MM.1S (cell line): ENCODE measurements at regions not wholly inside any gene's neighbourhood (a gene's known extent, or its start where the extent isn't known, plus 50 kb on each side); places are given as distances from the start of the nearest gene placed in this dataset.

Experiments used
- EZH2 ChIP-seq: fragments of 300-600 bp; sonication (generic); optimal IDR thresholded peaks from 2 replicates; pipeline ENCODE3; 2017; ENCODE audit warnings: low read depth, mild to moderate bottlenecking, antibody characterized with exemption, low read length, mixed read lengths
- TF ChIP-seq, protein P1 (sequence below): fragments of 300-600 bp; sonication (generic); IDR thresholded peaks from 2 replicates; pipeline ENCODE4 v1.5.1; 2016; ENCODE audit warnings: antibody characterized with exemption, low read length, mixed read lengths

DNA sequence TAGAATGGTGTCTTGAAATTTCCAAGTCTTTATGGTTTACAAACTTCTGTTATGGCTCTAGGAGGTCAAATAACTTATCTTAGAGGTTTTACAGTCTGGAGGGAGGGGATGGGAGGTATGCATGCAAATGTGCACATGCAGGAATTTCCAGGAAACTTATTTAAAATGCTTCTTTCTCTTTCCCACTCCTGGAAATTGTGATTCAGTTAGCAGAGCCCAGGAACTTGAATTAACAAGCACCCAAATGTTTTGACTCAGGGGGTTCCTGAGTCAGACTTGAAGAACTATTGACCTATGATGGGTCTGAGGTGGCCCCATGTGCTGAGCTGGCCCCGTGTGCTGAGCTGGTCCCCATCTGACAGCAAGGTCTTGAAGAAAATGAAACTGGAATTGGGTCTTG, 669.4 kb downstream of the INHBA start:
- TF ChIP-seq, protein P1, sequence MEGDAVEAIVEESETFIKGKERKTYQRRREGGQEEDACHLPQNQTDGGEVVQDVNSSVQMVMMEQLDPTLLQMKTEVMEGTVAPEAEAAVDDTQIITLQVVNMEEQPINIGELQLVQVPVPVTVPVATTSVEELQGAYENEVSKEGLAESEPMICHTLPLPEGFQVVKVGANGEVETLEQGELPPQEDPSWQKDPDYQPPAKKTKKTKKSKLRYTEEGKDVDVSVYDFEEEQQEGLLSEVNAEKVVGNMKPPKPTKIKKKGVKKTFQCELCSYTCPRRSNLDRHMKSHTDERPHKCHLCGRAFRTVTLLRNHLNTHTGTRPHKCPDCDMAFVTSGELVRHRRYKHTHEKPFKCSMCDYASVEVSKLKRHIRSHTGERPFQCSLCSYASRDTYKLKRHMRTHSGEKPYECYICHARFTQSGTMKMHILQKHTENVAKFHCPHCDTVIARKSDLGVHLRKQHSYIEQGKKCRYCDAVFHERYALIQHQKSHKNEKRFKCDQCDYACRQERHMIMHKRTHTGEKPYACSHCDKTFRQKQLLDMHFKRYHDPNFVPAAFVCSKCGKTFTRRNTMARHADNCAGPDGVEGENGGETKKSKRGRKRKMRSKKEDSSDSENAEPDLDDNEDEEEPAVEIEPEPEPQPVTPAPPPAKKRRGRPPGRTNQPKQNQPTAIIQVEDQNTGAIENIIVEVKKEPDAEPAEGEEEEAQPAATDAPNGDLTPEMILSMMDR, result no peak
- no peak for TF ChIP-seq EZH2
